ENCODE measurements at regions not wholly inside any gene's neighbourhood (a gene's known extent, or its start where the extent isn't known, plus 50 kb on each side); places are given as distances from the start of the nearest gene placed in this dataset.

GRCh38 chr12:24496755-24497154 is 452.1 kb downstream of the BCAT1 start:
- no peak overlapping the region for H3K27ac ChIP-seq (ENCODE audit: insufficient read depth, low read depth, low read length)

More at GRCh38 chr12:24496755-24497154, 452.1 kb downstream of the BCAT1 start:
- intact Hi-C loops (cut with micrococcal nuclease), result no loop called here
- DNase-seq (ENCODE audit: low read depth, low spot score), result no peak
- Histone ChIP-seq H3K79me2 (ENCODE audit: control insufficient read depth, insufficient read depth, low read length) (no peaks in the 10 kb centered on the region), H4K20me1 (replicated peaks; ENCODE audit: control insufficient read depth, extremely low read depth, insufficient read depth, low read length) (no peaks in the 10 kb centered on the region), H3K9me1 (replicated peaks; ENCODE audit: control insufficient read depth, extremely low read depth, insufficient read depth, low read length) (no peaks in the 10 kb centered on the region), H3K27me3 (ENCODE audit: control insufficient read depth in 2 of 2, insufficient read depth in 2 of 2, low read length in 2 of 2) (no peaks in the 10 kb centered on the region), H3K4me1 (ENCODE audit: control insufficient read depth, extremely low read depth, insufficient read depth, low read length) (no peaks in the 10 kb centered on the region), H3K4me2 (ENCODE audit: insufficient read depth, low read length) (no peak overlapping the region), H2AFZ (ENCODE audit: low read depth, low read length) (no peak overlapping the region), H3K4me3 (replicated peaks in 1 of 3; ENCODE audit: insufficient read depth in 1 of 3, low read depth in 1 of 3, low read length in 3 of 3) (no peak overlapping the region), H3K9me3 (replicated peaks; ENCODE audit: control insufficient read depth, insufficient read depth, low read length) (no peaks in the 10 kb centered on the region), H3K36me3 (ENCODE audit: control insufficient read depth in 2 of 2, extremely low read depth in 1 of 2, insufficient read depth in 2 of 2, low read length in 2 of 2) (no peaks in the 10 kb centered on the region), H3K9ac (replicated peaks; ENCODE audit: extremely low read depth, insufficient read depth, low read length) (no peak overlapping the region)
- ChIA-PET CTCF (no interaction called here), POLR2A (no interaction called here)
- dilution Hi-C loops (cut with MboI; ENCODE audit: extremely low pct_ligation_motif_present, low sequenced_read_pairs), result no loop called here
- TF ChIP-seq FOS (IDR thresholded peaks at IDR 0.05; ENCODE audit: borderline replicate concordance, insufficient read depth, low read length) (no peak), MAX (IDR thresholded peaks at IDR 0.05; ENCODE audit: insufficient read depth, insufficient read length) (no peak), JUN (IDR thresholded peaks at IDR 0.05; ENCODE audit: borderline replicate concordance, insufficient read depth, insufficient read length, low read depth) (no peak), POLR2A (IDR thresholded peaks at IDR 0.05; ENCODE audit: low read depth, low read length) (no peak), CTCF (IDR thresholded peaks at IDR 0.05; ENCODE audit: extremely low read depth in 1 of 2, insufficient read depth in 1 of 2, low read depth in 1 of 2, low read length in 2 of 2) (no peak), GATA2 (IDR thresholded peaks at IDR 0.05; ENCODE audit: insufficient read depth, insufficient read length, low read depth, low read length) (no peak), POLR2AphosphoS5 (IDR thresholded peaks at IDR 0.05; ENCODE audit: insufficient read depth, low read depth, low read length) (no peak), EZH2 (IDR thresholded peaks at IDR 0.05; ENCODE audit: borderline replicate concordance, low read depth, low read length, severe bottlenecking) (no peak), MYC (IDR thresholded peaks at IDR 0.05; ENCODE audit: low read depth, low read length) (no peak)
- FAIRE-seq, result no peak
- no TSS peak for BruUV-seq (replicated peaks)
